GM23338 (cell line): ENCODE measurements at regions not wholly inside any gene's neighbourhood (a gene's known extent, or its start where the extent isn't known, plus 50 kb on each side); places are given as distances from the start of the nearest gene placed in this dataset.

Experiments used
- ATAC-seq: fragments of 200-7000 bp; cut with Tn5 transposase; 3 replicates; pipeline ENCODE4 v1.9.1; 2020
- DNase-seq: peaks from one replicate; pipeline ENCODE4 v3.0.0-alpha.2; 2015; ENCODE audit warnings: low spot score
- H2AFZ ChIP-seq: fragments of 200-600 bp; sonication (generic); 2 replicates; pipeline ENCODE4 v1.8.0; 2016; ENCODE audit warnings: antibody characterized with exemption, mild to moderate bottlenecking, moderate library complexity
- H3F3A ChIP-seq: fragments of 200-600 bp; sonication (generic); replicated peaks from 2 replicates; pipeline ENCODE4 v1.8.0; 2017; ENCODE audit warnings: antibody characterized with exemption, mixed run types, low read depth
- H3K27ac ChIP-seq: fragments of 200-600 bp; sonication (generic); 2 replicates; pipeline ENCODE4 v1.6.1; 2016; ENCODE audit warnings: low read depth
- H3K27me3 ChIP-seq: fragments of 200-600 bp; sonication (generic); 2 replicates; pipeline ENCODE4 v1.8.0; 2016; ENCODE audit warnings: mild to moderate bottlenecking, mixed run types, moderate library complexity; ENCODE audit not compliant: insufficient read depth
- H3K36me3 ChIP-seq: fragments of 200-600 bp; sonication (generic); 2 replicates; pipeline ENCODE4 v1.8.0; 2016; ENCODE audit warnings: mild to moderate bottlenecking; ENCODE audit not compliant: insufficient read depth
- H3K4me1 ChIP-seq: fragments of 200-600 bp; sonication (generic); 2 replicates; pipeline ENCODE4 v1.8.0; 2016; ENCODE audit warnings: mild to moderate bottlenecking, moderate library complexity; ENCODE audit not compliant: insufficient read depth
- H3K4me2 ChIP-seq: fragments of 200-600 bp; sonication (generic); 2 replicates; pipeline ENCODE4 v1.7.1; 2017; ENCODE audit warnings: mixed run types
- H3K4me3 ChIP-seq: fragments of 200-600 bp; sonication (generic); 2 replicates; pipeline ENCODE4 v1.6.1; 2016; ENCODE audit warnings: mixed run types
- H3K79me2 ChIP-seq: fragments of 200-600 bp; sonication (generic); replicated peaks from 2 replicates; pipeline ENCODE4 v1.8.0; 2017; ENCODE audit warnings: mild to moderate bottlenecking; ENCODE audit not compliant: insufficient read depth
- H3K9me2 ChIP-seq: fragments of 200-600 bp; sonication (generic); 2 replicates; pipeline ENCODE4 v1.8.0; 2017; ENCODE audit not compliant: insufficient read depth
- H4K20me1 ChIP-seq: fragments of 200-600 bp; sonication (generic); replicated peaks from 2 replicates; pipeline ENCODE4 v1.8.0; 2017; ENCODE audit warnings: mild to moderate bottlenecking; ENCODE audit not compliant: insufficient read depth
- H3K27ac Mint-ChIP-seq: 2 replicates; pipeline ENCODE4 v1.8.0; 2020; ENCODE audit warnings: inconsistent platforms, mild to moderate bottlenecking, moderate library complexity, mixed read lengths
- H3K27me3 Mint-ChIP-seq: 3 replicates; pipeline ENCODE4 v1.8.0; 2022; ENCODE audit warnings: low read depth, mild to moderate bottlenecking, moderate library complexity, mixed read lengths, inconsistent platforms; ENCODE audit not compliant: insufficient read depth, poor library complexity
- H3K36me3 Mint-ChIP-seq: 3 replicates; pipeline ENCODE4 v1.8.0; 2021; ENCODE audit warnings: low read depth, mild to moderate bottlenecking, inconsistent platforms, moderate library complexity, mixed read lengths
- H3K4me1 Mint-ChIP-seq: 3 replicates; pipeline ENCODE4 v1.8.0; 2020; ENCODE audit warnings: mild to moderate bottlenecking, inconsistent platforms, mixed read lengths
- H3K4me3 Mint-ChIP-seq: 3 replicates; pipeline ENCODE4 v1.8.0; 2021; ENCODE audit warnings: moderate library complexity, mild to moderate bottlenecking, inconsistent platforms, mixed read lengths
- H3K9me3 Mint-ChIP-seq: 3 replicates; pipeline ENCODE4 v1.8.0; 2020; ENCODE audit warnings: moderate library complexity, mild to moderate bottlenecking, inconsistent platforms, mixed read lengths
- CREB1 ChIP-seq: fragments of 250-450 bp; sonication (Bioruptor Pico); IDR thresholded peaks from 2 replicates; pipeline ENCODE4 v1.5.0; 2020; ENCODE audit warnings: low read depth, mild to moderate bottlenecking, moderate library complexity
- EZH2phosphoT487 ChIP-seq: fragments of 200-600 bp; sonication (generic); IDR thresholded peaks from one replicate; pipeline ENCODE4 v1.8.1; 2018; ENCODE audit warnings: antibody characterized with exemption; ENCODE audit not compliant: unreplicated experiment
- JUNB ChIP-seq: IDR thresholded peaks from one replicate; pipeline ENCODE4 v1.6.1; 2016; ENCODE audit warnings: antibody characterized with exemption; ENCODE audit not compliant: unreplicated experiment
- NANOG ChIP-seq: IDR thresholded peaks from 2 replicates; pipeline ENCODE4 v1.6.1; 2016; ENCODE audit warnings: antibody characterized with exemption, borderline replicate concordance
- POLR2AphosphoS5 ChIP-seq: IDR thresholded peaks from 2 replicates; pipeline ENCODE4 v1.6.1; 2016; ENCODE audit warnings: antibody characterized with exemption, low read depth
- REST ChIP-seq: IDR thresholded peaks from one replicate; pipeline ENCODE4 v1.6.1; 2018; ENCODE audit warnings: antibody characterized with exemption; ENCODE audit not compliant: unreplicated experiment
- STAT1 ChIP-seq: IDR thresholded peaks from one replicate; pipeline ENCODE4 v1.6.1; 2016; ENCODE audit warnings: antibody characterized with exemption; ENCODE audit not compliant: unreplicated experiment
- ZNF331 ChIP-seq: fragments of 250-450 bp; sonication (Bioruptor Pico); IDR thresholded peaks from 2 replicates; pipeline ENCODE4 v1.5.0; 2020; ENCODE audit warnings: low read depth, mild to moderate bottlenecking, moderate library complexity
- ZNF462 ChIP-seq: fragments of 250-450 bp; sonication (Bioruptor Pico); IDR thresholded peaks from 2 replicates; pipeline ENCODE4 v1.5.0; 2020; ENCODE audit warnings: mild to moderate bottlenecking, moderate library complexity
- TF ChIP-seq, protein P1 (sequence below): IDR thresholded peaks from 2 replicates; pipeline ENCODE4 v1.6.1; 2016; ENCODE audit warnings: antibody characterized with exemption
- TF ChIP-seq, protein P2 (sequence below), 2 experiments: fragments of 200-600 bp in 1 of 2; sonication (generic) in 1 of 2; conservative IDR thresholded peaks; 2 replicates each; pipeline versions ENCODE4 v1.5.1 to v1.6.1; 2016 to 2017; ENCODE audit warnings: antibody characterized with exemption in 2 of 2, low read depth in 2 of 2, mild to moderate bottlenecking in 2 of 2, moderate library complexity in 1 of 2

- TF ChIP-seq CREB1 (CRISPR knock-in tag) (no peak), POLR2AphosphoS5 (no peak), REST (no peak), ZNF331 (CRISPR knock-in tag) (no peak), NANOG (no peak)
- TF ChIP-seq, protein P1, sequence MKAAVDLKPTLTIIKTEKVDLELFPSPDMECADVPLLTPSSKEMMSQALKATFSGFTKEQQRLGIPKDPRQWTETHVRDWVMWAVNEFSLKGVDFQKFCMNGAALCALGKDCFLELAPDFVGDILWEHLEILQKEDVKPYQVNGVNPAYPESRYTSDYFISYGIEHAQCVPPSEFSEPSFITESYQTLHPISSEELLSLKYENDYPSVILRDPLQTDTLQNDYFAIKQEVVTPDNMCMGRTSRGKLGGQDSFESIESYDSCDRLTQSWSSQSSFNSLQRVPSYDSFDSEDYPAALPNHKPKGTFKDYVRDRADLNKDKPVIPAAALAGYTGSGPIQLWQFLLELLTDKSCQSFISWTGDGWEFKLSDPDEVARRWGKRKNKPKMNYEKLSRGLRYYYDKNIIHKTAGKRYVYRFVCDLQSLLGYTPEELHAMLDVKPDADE = no peak
- TF ChIP-seq, protein P2, sequence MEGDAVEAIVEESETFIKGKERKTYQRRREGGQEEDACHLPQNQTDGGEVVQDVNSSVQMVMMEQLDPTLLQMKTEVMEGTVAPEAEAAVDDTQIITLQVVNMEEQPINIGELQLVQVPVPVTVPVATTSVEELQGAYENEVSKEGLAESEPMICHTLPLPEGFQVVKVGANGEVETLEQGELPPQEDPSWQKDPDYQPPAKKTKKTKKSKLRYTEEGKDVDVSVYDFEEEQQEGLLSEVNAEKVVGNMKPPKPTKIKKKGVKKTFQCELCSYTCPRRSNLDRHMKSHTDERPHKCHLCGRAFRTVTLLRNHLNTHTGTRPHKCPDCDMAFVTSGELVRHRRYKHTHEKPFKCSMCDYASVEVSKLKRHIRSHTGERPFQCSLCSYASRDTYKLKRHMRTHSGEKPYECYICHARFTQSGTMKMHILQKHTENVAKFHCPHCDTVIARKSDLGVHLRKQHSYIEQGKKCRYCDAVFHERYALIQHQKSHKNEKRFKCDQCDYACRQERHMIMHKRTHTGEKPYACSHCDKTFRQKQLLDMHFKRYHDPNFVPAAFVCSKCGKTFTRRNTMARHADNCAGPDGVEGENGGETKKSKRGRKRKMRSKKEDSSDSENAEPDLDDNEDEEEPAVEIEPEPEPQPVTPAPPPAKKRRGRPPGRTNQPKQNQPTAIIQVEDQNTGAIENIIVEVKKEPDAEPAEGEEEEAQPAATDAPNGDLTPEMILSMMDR (conservative IDR thresholded peaks at IDR 0.05; ENCODE audit: low read depth in 2 of 2) = no peak
These were observed 110.5 kb upstream of the RFC3 start (continued) for GRCh38 chr13:33707449-33707848.

DNA sequence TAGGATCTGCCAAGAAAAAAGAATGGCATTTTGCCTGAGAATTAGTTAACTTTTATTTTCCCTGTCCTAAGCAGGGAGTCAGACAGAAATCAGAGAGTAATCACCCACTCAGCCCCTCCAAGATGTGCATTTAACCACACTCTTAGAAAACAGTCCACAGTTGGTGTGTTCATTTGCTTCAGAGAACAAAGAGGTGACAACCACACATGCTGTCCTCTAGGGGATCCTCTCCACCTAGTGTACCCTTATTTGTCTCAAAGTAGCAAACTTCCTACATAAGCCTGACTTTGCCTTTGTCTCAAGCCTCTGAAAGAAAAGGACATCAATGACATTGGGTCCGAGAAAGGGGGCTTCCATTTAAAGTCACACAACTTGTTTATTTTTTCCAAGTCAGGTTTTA lies 107.0 kb upstream of the RFC3 start:
- H3K36me3 ChIP-seq = no peaks in the 10 kb centered on the region
- ATAC-seq = no peak
- no peaks in the 10 kb centered on the region for H3K4me1 Mint-ChIP-seq
- H3K27ac ChIP-seq = no peak overlapping the region
- H3K9me3 Mint-ChIP-seq = peaks cover 12% of the 10 kb centered on the region; the same call in 2 of the 3 replicates
- no peaks in the 10 kb centered on the region for H4K20me1 ChIP-seq
- H3K27ac Mint-ChIP-seq = no peak overlapping the region
- no peak overlapping the region for H3K4me3 Mint-ChIP-seq
- H3K36me3 Mint-ChIP-seq = peaks cover 8% of the 10 kb centered on the region; the same call in 2 of the 3 replicates
- H3K9me2 ChIP-seq = no peaks in the 10 kb centered on the region; the same call in 1 of the 2 replicates
- H3K4me1 ChIP-seq = no peaks in the 10 kb centered on the region
- peak overlapping the region; percentile 79 for H2AFZ ChIP-seq
- no peaks in the 10 kb centered on the region for H3K79me2 ChIP-seq
- H3F3A ChIP-seq = no peaks in the 10 kb centered on the region
- H3K4me3 ChIP-seq = no peak overlapping the region
- H3K4me2 ChIP-seq = no peak overlapping the region
- H3K27me3 Mint-ChIP-seq = peaks cover 1% of the 10 kb centered on the region
- no peaks in the 10 kb centered on the region for H3K27me3 ChIP-seq
- no peak for DNase-seq
- TF ChIP-seq STAT1 = no peak
- TF ChIP-seq CREB1 (CRISPR knock-in tag) = no peak
- TF ChIP-seq, protein P1 = no peak
- no peak for TF ChIP-seq EZH2phosphoT487
- no peak for TF ChIP-seq ZNF331 (CRISPR knock-in tag)
- no peak for TF ChIP-seq JUNB
- TF ChIP-seq ZNF462 = no peak
